CD14-positive monocyte (primary cell): ENCODE measurements at regions not wholly inside any gene's neighbourhood (a gene's known extent, or its start where the extent isn't known, plus 50 kb on each side); places are given as distances from the start of the nearest gene placed in this dataset.

Experiments used
- DNase-seq, 3 donors: peaks; one replicate each; pipeline ENCODE4 v3.0.0-alpha.2; 2011 to 2022
- H2AFZ ChIP-seq: 2 replicates; pipeline ENCODE4 v1.6.0; 2012; ENCODE audit warnings: mild to moderate bottlenecking, low read depth, low read length, inconsistent platforms; ENCODE audit not compliant: insufficient read depth, poor library complexity, severe bottlenecking
- H3K27ac ChIP-seq, 2 donors: 1 replicate in 1 of 2; 2 replicates in 1 of 2; pipeline ENCODE4 v1.5.1; 2012 to 2013; ENCODE audit warnings: low read length in 2 of 2, control low read depth in 1 of 2, inconsistent platforms in 1 of 2, low read depth in 1 of 2, mild to moderate bottlenecking in 1 of 2
- H3K27me3 ChIP-seq, 2 donors: one replicate each; pipeline versions ENCODE4 v1.6.0 to v1.6.1; 2011 to 2013; ENCODE audit warnings: low read length in 2 of 2; ENCODE audit not compliant: control insufficient read depth in 2 of 2, insufficient read depth in 2 of 2
- H3K36me3 ChIP-seq, 2 donors: replicated peaks in 1 of 2; 1 replicate in 1 of 2; 2 replicates in 1 of 2; pipeline versions ENCODE4 v1.5.1 to v1.6.1; 2012 to 2013; ENCODE audit warnings: low read length in 2 of 2, control low read depth in 1 of 2, inconsistent platforms in 1 of 2, mild to moderate bottlenecking in 1 of 2; ENCODE audit not compliant: insufficient read depth in 2 of 2, control insufficient read depth in 1 of 2
- H3K4me1 ChIP-seq, 2 donors: 1 replicate in 1 of 2; 2 replicates in 1 of 2; pipeline versions ENCODE4 v1.5.1 to v1.6.1; 2012 to 2013; ENCODE audit warnings: low read length in 2 of 2, control low read depth in 1 of 2, inconsistent platforms in 1 of 2, mild to moderate bottlenecking in 1 of 2, moderate library complexity in 1 of 2; ENCODE audit not compliant: insufficient read depth in 2 of 2, control insufficient read depth in 1 of 2
- H3K4me2 ChIP-seq: replicated peaks from 2 replicates; pipeline ENCODE3; 2012; ENCODE audit warnings: low read length, moderate library complexity, mild to moderate bottlenecking; ENCODE audit not compliant: poor library complexity, severe bottlenecking; ENCODE audit errors: extremely low read depth
- H3K4me3 ChIP-seq, 3 experiments: fragments of 200-600 bp in 1 of 3; sonication (generic) in 1 of 3; replicated peaks in 1 of 3; 1 replicate in 2 of 3; 2 replicates in 1 of 3; pipeline ENCODE4 v1.5.1; 2011 to 2013; ENCODE audit warnings: low read length in 3 of 3, mild to moderate bottlenecking in 3 of 3, control low read depth in 2 of 3, low read depth in 2 of 3, inconsistent platforms in 1 of 3, moderate library complexity in 1 of 3
- H3K79me2 ChIP-seq: 2 replicates; pipeline ENCODE4 v1.6.0; 2012; ENCODE audit warnings: mild to moderate bottlenecking, control low read depth, inconsistent platforms, low read length, moderate library complexity; ENCODE audit not compliant: insufficient read depth
- H3K9ac ChIP-seq: 2 replicates; pipeline ENCODE4 v1.6.0; 2017; ENCODE audit warnings: low read length, mild to moderate bottlenecking; ENCODE audit not compliant: insufficient read depth, poor library complexity, severe bottlenecking
- H3K9me3 ChIP-seq, 2 donors: replicated peaks in 1 of 2; 1 replicate in 1 of 2; 2 replicates in 1 of 2; pipeline versions ENCODE4 v1.5.1 to v1.6.1; 2012 to 2013; ENCODE audit warnings: low read length in 2 of 2, control low read depth in 1 of 2; ENCODE audit not compliant: control insufficient read depth in 1 of 2, insufficient read depth in 1 of 2
- H4K20me1 ChIP-seq: 2 replicates; pipeline ENCODE4 v1.6.0; 2012; ENCODE audit warnings: mild to moderate bottlenecking, low read length, control low read depth, moderate library complexity; ENCODE audit not compliant: insufficient read depth
- H3K27ac Mint-ChIP-seq, 7 donors: one replicate each; pipeline ENCODE4 v1.8.0; 2020; ENCODE audit warnings: mild to moderate bottlenecking in 7 of 7, mixed read lengths in 7 of 7, moderate library complexity in 6 of 7, inconsistent platforms in 2 of 7
- H3K27me3 Mint-ChIP-seq, 3 donors: one replicate each; pipeline ENCODE4 v1.8.0; 2021 to 2022; ENCODE audit warnings: low read depth in 3 of 3, mild to moderate bottlenecking in 3 of 3, mixed read lengths in 3 of 3, moderate library complexity in 3 of 3, inconsistent platforms in 1 of 3
- H3K36me3 Mint-ChIP-seq, 2 donors: one replicate each; pipeline ENCODE4 v1.8.0; 2020; ENCODE audit warnings: mixed read lengths in 2 of 2, inconsistent platforms in 1 of 2, mild to moderate bottlenecking in 1 of 2
- H3K4me1 Mint-ChIP-seq: one replicate; pipeline ENCODE4 v1.8.0; 2020; ENCODE audit warnings: mild to moderate bottlenecking, mixed read lengths
- H3K4me3 Mint-ChIP-seq, 2 donors: one replicate each; pipeline ENCODE4 v1.8.0; 2020; ENCODE audit warnings: mild to moderate bottlenecking in 2 of 2, mixed read lengths in 2 of 2, moderate library complexity in 1 of 2
- H3K9me3 Mint-ChIP-seq, 7 donors: one replicate each; pipeline ENCODE4 v1.8.0; 2020 to 2022; ENCODE audit warnings: mixed read lengths in 7 of 7, mild to moderate bottlenecking in 6 of 7, moderate library complexity in 6 of 7, inconsistent platforms in 2 of 7
- CTCF ChIP-seq: fragments of 200-600 bp; IDR thresholded peaks from one replicate; pipeline ENCODE4 v1.8.0; 2022; ENCODE audit warnings: antibody characterized with exemption, mild to moderate bottlenecking
- WGBS: methylation state at CpG from one replicate; pipeline ENCODE4 v1.1.5; 2013; ENCODE audit warnings: missing lambda C conversion rate; ENCODE audit not compliant: insufficient coverage; 5-methylcytosine and 5-hydroxymethylcytosine counted together
- intact Hi-C, 2 donors: fragments of 100-400 bp; cut with micrococcal nuclease; formaldehyde crosslinking; loops; one replicate each; pipeline versions ENCODE4 v1.15.0 to v1.15.1; 2023

DNA sequence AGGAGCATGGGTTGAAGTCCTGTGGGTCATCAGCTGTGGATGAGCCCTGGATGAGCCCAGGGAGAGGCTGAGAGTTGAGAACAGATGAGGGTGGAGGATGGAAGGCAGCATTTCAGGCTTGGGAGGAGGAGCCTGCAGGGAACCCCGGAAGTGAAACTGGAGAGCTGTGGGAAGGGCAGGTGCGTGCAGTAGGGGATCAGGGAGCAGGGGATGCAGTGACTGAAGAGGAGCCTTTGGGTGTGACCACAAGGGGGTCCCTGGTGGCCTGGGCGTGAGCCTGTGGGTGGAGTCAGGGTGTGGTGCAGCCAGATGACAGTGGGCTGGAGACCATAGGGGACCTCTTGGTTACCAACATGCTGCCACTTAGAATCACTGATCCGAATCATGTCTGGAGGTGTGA lies 115.5 kb downstream of the PAPOLA start:
- Histone ChIP-seq H3K9me3 (no peaks in the 10 kb centered on the region), H3K4me2 (no peak overlapping the region), H4K20me1 (no peaks in the 10 kb centered on the region), H3K9ac (no peak overlapping the region), H3K4me1 (no peaks in the 10 kb centered on the region), H3K27me3 (no peaks in the 10 kb centered on the region), H3K79me2 (no peaks in the 10 kb centered on the region), H2AFZ (no peak overlapping the region), H3K27ac (no peak overlapping the region), H3K4me3 (no peak overlapping the region), H3K36me3 (no peaks in the 10 kb centered on the region)
- no peaks in the 10 kb centered on the region for H3K36me3 Mint-ChIP-seq
- no peak overlapping the region for H3K4me3 Mint-ChIP-seq
- no peaks in the 10 kb centered on the region for H3K4me1 Mint-ChIP-seq
- WGBS: 82% methylated on average over 4 of the region's 4 CpGs
- intact Hi-C loops: no loop called here
- no peak for TF ChIP-seq CTCF
- H3K9me3 Mint-ChIP-seq: no peaks in the 10 kb centered on the region
- DNase-seq: no peak
- H3K27me3 Mint-ChIP-seq: peaks cover 2 to 8% (median 4%) of the 10 kb centered on the region in 3 donors
- H3K27ac Mint-ChIP-seq: no peak overlapping the region

DNA sequence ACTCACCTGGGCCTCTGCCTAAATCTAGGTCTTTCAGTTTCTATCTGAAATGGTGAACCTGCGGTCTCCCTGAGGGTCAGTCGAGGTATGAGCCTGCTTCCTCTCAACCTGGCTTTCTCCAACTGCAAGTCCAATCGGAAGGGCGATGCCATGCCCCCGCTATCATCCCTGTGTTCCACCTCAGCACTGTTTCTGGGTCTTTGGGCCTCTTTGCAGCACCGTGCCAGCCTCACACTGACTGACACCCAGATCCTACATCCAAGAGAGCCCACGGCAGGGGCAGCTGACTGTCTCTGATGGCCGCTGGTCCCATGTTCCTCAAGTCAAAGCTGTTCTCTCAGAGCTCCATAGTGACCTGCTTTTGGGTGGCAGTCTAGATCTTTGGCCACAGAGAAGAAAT lies 120.7 kb downstream of the PAPOLA start:
- Histone ChIP-seq H3K9me3 (no peaks in the 10 kb centered on the region), H3K9ac (no peak overlapping the region), H3K4me1 (no peaks in the 10 kb centered on the region), H4K20me1 (no peaks in the 10 kb centered on the region), H2AFZ (no peak overlapping the region), H3K4me2 (no peak overlapping the region), H3K36me3 (no peaks in the 10 kb centered on the region), H3K27ac (no peak overlapping the region), H3K4me3 (no peak overlapping the region), H3K79me2 (no peaks in the 10 kb centered on the region), H3K27me3 (no peaks in the 10 kb centered on the region)
- Mint-ChIP-seq H3K36me3 (no peaks in the 10 kb centered on the region), H3K27me3 (peaks cover 1 to 5% (median 2%) of the 10 kb centered on the region in 3 donors), H3K27ac (no peak overlapping the region), H3K4me3 (no peak overlapping the region), H3K4me1 (no peaks in the 10 kb centered on the region), H3K9me3 (peaks cover 0 to 3% (median 0%) of the 10 kb centered on the region in 7 donors)
- WGBS: 88% methylated on average over 6 of the region's 8 CpGs
- no peak for TF ChIP-seq CTCF
- intact Hi-C loops: no loop called here
- DNase-seq: no peak
